DOHH2 (cell line): ENCODE measurements at regions not wholly inside any gene's neighbourhood (a gene's known extent, or its start where the extent isn't known, plus 50 kb on each side); places are given as distances from the start of the nearest gene placed in this dataset.

Experiments
- H3F3A ChIP-seq: fragments of 200-600 bp; sonication (generic), shearing (Covaris generic); 2 replicates; pipeline ENCODE4 v1.6.0; 2016; ENCODE audit warnings: antibody characterized with exemption, mild to moderate bottlenecking; ENCODE audit not compliant: control insufficient read depth, insufficient read depth
- H3K27ac ChIP-seq: fragments of 200-600 bp; sonication (generic); 2 replicates; pipeline ENCODE4 v1.5.1; 2014; ENCODE audit warnings: low read depth, mild to moderate bottlenecking, low read length, moderate library complexity
- H3K27me3 ChIP-seq: fragments of 200-600 bp; sonication (generic); 2 replicates; pipeline ENCODE4 v1.6.1; 2014; ENCODE audit warnings: mild to moderate bottlenecking, low read length, mixed read lengths; ENCODE audit not compliant: control insufficient read depth
- H3K36me3 ChIP-seq: fragments of 200-600 bp; sonication (generic); 2 replicates; pipeline ENCODE4 v1.6.1; 2014; ENCODE audit warnings: mild to moderate bottlenecking, low read length, moderate library complexity, mixed read lengths; ENCODE audit not compliant: control insufficient read depth
- H3K4me1 ChIP-seq: fragments of 200-600 bp; sonication (generic); 2 replicates; pipeline ENCODE4 v1.6.1; 2014; ENCODE audit warnings: mild to moderate bottlenecking, low read length, mixed read lengths; ENCODE audit not compliant: control insufficient read depth
- H3K4me2 ChIP-seq: fragments of 200-600 bp; sonication (generic); 2 replicates; pipeline ENCODE4 v1.6.0; 2014; ENCODE audit warnings: mild to moderate bottlenecking, low read length, moderate library complexity
- H3K4me3 ChIP-seq: fragments of 200-600 bp; sonication (generic); 2 replicates; pipeline ENCODE4 v1.5.1; 2014; ENCODE audit warnings: mild to moderate bottlenecking, low read length, mixed read lengths
- H3K79me2 ChIP-seq: fragments of 200-600 bp; sonication (generic); 2 replicates; pipeline ENCODE4 v1.6.1; 2014; ENCODE audit warnings: mild to moderate bottlenecking, low read length, mixed read lengths; ENCODE audit not compliant: control insufficient read depth
- H3K9me2 ChIP-seq: fragments of 200-600 bp; sonication (generic); replicated peaks from 2 replicates; pipeline ENCODE4 v1.6.1; 2014; ENCODE audit warnings: mild to moderate bottlenecking, low read length, mixed read lengths; ENCODE audit not compliant: control insufficient read depth
- H3K9me3 ChIP-seq: fragments of 200-600 bp; sonication (generic); 2 replicates; pipeline ENCODE4 v1.6.1; 2014; ENCODE audit warnings: antibody characterized with exemption, low read length, mixed read lengths; ENCODE audit not compliant: control insufficient read depth, insufficient read depth
- H4K20me1 ChIP-seq: fragments of 200-600 bp; sonication (generic); 2 replicates; pipeline ENCODE4 v1.6.0; 2014; ENCODE audit warnings: low read depth, mild to moderate bottlenecking, antibody characterized with exemption, low read length, moderate library complexity; ENCODE audit not compliant: control insufficient read depth, insufficient read depth
- CTCF ChIP-seq: fragments of 200-600 bp; sonication (generic); IDR thresholded peaks from one replicate; pipeline ENCODE4 v1.5.1; 2014; ENCODE audit warnings: antibody characterized with exemption, mild to moderate bottlenecking, low read depth, low read length; ENCODE audit not compliant: poor library complexity, severe bottlenecking
- EZH2phosphoT487 ChIP-seq: fragments of 200-600 bp; sonication (generic); IDR thresholded peaks from 2 replicates; pipeline ENCODE4 v1.6.1; 2017; ENCODE audit warnings: borderline replicate concordance, mild to moderate bottlenecking, antibody characterized with exemption, low read length, moderate library complexity, mixed read lengths

DNA sequence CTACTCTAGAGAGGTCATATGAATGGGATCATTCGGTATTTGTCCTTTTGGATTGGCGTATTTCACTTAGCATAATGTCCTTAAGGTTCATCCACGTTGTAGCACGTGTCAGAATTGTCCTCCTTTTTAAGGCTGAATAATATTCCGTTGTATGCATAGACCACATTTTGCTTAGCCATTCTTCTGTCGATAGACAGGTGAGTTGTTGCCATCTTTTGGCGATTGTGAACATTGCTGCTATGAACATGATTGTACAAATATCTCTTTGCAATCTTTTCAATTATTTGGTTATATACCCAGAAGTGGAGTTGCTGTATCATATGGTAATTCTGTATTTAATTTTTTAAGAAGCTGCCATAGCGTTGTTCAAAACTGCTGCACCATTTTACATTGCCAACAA, 52.4 kb upstream of the GOLGA8J start:
- Histone ChIP-seq H3K79me2 (no peaks in the 10 kb centered on the region), H3K4me2 (no peak overlapping the region), H3K27ac (no peak overlapping the region), H3K36me3 (no peaks in the 10 kb centered on the region), H3K4me3 (no peak overlapping the region), H3K9me2 (no peaks in the 10 kb centered on the region), H3K27me3 (no peaks in the 10 kb centered on the region), H3K4me1 (no peaks in the 10 kb centered on the region), H3K9me3 (no peaks in the 10 kb centered on the region), H3F3A (no peaks in the 10 kb centered on the region), H4K20me1 (no peaks in the 10 kb centered on the region)
- TF ChIP-seq CTCF, result no peak
- TF ChIP-seq EZH2phosphoT487, result no peak

DNA sequence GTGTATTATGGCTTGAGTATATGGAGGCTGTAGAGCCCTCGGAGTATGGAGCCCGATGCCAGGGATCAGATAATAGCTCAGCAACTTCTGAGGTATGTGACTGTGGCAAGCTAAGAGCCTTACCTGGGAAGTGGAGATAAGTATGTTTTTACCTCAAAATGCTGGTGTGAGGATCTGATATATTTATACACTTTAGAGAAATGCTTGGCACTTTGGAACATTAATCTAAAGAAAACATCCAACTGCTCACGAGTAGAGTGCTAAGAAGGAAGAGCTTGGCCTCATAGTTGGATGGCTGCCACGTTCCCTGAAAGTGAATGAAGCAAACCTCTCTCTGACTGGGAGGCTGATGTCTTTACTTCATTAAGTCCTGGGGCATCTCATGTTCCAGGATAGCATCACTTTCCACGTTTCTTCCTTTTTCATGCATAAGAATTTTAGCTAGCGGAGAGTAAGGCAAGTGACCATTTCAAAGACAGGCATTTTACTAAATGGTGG, 58.9 kb upstream of the GOLGA8J start:
- no peaks in the 10 kb centered on the region for H3K4me1 ChIP-seq
- H3K9me2 ChIP-seq, result no peaks in the 10 kb centered on the region
- no peaks in the 10 kb centered on the region for H3K79me2 ChIP-seq
- no peak overlapping the region for H3K27ac ChIP-seq
- no peak for TF ChIP-seq EZH2phosphoT487
- TF ChIP-seq CTCF, result no peak
- H3K9me3 ChIP-seq, result no peaks in the 10 kb centered on the region
- H3K27me3 ChIP-seq, result no peaks in the 10 kb centered on the region
- no peaks in the 10 kb centered on the region for H3K36me3 ChIP-seq
- no peaks in the 10 kb centered on the region for H3F3A ChIP-seq
- no peaks in the 10 kb centered on the region for H4K20me1 ChIP-seq
- no peak overlapping the region for H3K4me2 ChIP-seq
- no peak overlapping the region for H3K4me3 ChIP-seq

- TF ChIP-seq EZH2phosphoT487, result no peak
- no peak for TF ChIP-seq CTCF
- no peaks in the 10 kb centered on the region for H3F3A ChIP-seq
These were observed 72.0 kb upstream of the GOLGA8J start for GRCh38 chr15:30010746-30011145.

More at GRCh38 chr15:30010746-30011145, 72.0 kb upstream of the GOLGA8J start:
- H3K4me1 ChIP-seq, result no peaks in the 10 kb centered on the region
- H3K9me2 ChIP-seq, result no peaks in the 10 kb centered on the region
- H3K27me3 ChIP-seq, result no peaks in the 10 kb centered on the region
- H3K27ac ChIP-seq, result no peak overlapping the region
- H3K9me3 ChIP-seq, result no peaks in the 10 kb centered on the region; the same call in 1 of the 2 replicates
- no peak overlapping the region for H3K4me2 ChIP-seq
- H4K20me1 ChIP-seq, result no peaks in the 10 kb centered on the region
- H3K36me3 ChIP-seq, result no peaks in the 10 kb centered on the region
- H3K4me3 ChIP-seq, result no peak overlapping the region
- H3K79me2 ChIP-seq, result no peaks in the 10 kb centered on the region
